ENCODE measurements at regions not wholly inside any gene's neighbourhood (a gene's known extent, or its start where the extent isn't known, plus 50 kb on each side); places are given as distances from the start of the nearest gene placed in this dataset.

GRCh38 chr3:69542805-69543429, 157.0 kb upstream of the FRMD4B start (continued):
- TF ChIP-seq, protein P1, sequence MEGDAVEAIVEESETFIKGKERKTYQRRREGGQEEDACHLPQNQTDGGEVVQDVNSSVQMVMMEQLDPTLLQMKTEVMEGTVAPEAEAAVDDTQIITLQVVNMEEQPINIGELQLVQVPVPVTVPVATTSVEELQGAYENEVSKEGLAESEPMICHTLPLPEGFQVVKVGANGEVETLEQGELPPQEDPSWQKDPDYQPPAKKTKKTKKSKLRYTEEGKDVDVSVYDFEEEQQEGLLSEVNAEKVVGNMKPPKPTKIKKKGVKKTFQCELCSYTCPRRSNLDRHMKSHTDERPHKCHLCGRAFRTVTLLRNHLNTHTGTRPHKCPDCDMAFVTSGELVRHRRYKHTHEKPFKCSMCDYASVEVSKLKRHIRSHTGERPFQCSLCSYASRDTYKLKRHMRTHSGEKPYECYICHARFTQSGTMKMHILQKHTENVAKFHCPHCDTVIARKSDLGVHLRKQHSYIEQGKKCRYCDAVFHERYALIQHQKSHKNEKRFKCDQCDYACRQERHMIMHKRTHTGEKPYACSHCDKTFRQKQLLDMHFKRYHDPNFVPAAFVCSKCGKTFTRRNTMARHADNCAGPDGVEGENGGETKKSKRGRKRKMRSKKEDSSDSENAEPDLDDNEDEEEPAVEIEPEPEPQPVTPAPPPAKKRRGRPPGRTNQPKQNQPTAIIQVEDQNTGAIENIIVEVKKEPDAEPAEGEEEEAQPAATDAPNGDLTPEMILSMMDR (IDR thresholded peaks at IDR 0.05) = no peak
- TF ChIP-seq FOXM1 (IDR thresholded peaks at IDR 0.05; ENCODE audit: low read depth) (no peak), JUND (IDR thresholded peaks at IDR 0.05) (no peak), NFIC (IDR thresholded peaks at IDR 0.05; ENCODE audit: borderline replicate concordance) (no peak)

DNA sequence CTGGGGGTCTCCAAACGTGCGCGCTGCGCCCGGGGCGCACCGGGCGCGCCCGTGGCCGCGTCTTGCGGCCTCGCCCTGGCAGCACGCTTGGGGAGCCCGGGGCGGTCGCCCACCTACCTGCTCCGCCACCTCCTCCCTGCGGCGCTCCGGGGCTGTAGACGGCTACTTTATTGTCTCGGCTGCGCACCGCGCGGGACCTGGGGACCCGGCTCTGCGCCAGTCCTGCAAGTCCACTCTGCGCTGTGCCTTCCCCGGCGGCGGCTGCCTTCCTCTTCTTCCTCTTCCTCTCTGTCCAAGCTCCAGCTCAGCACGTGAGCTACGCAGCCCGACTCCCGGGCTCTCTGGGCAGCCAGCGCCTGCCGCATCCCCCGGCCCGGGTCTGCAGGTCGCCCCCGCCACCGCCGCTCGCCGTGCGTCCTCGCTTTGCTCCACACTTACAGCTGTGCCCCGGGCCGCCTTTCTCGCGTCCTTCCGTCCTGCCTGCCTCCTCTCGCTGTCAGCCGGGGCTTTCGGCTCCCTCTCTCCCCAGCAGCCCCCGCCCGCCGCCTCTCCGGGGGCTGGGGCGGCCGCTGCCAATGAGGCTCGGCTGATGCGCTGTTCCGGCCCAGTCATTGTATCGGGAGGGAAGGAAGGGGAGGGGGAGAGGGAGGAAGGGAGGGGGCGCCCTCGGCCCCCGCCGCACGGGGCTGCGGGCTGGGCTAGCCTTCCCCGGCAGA, 156.4 kb upstream of the FRMD4B start:
- no peak overlapping the region for H3K27ac ChIP-seq (ENCODE audit: low read depth in 2 of 2, low read length in 1 of 2)
- H3K9ac ChIP-seq = no peak overlapping the region
- no peaks in the 10 kb centered on the region for H4K20me1 ChIP-seq (ENCODE audit: insufficient read depth)
- H3K36me3 ChIP-seq (replicated peaks in 1 of 2; ENCODE audit: control insufficient read depth in 1 of 2, insufficient read depth in 2 of 2, low read length in 1 of 2) = no peaks in the 10 kb centered on the region
- ChIA-PET POLR2A (no interaction called here), CTCF (interaction anchor here (1.5 kb wide), 1 partner anchor 149 kb away, joined by 4 read pairs; no protein-coding TSS in a partner anchor)
- peaks cover 10% of the 10 kb centered on the region for H3K27me3 ChIP-seq (ENCODE audit: insufficient read depth)
- H3K9me2 ChIP-seq = no peaks in the 10 kb centered on the region
- H3K79me2 ChIP-seq (ENCODE audit: insufficient read depth) = no peaks in the 10 kb centered on the region
- 4% methylated on average over 42 of the region's 75 CpGs for WGBS (ENCODE audit: low lambda C conversion rate)
- H3K4me2 ChIP-seq = 0 out of 2 replicates have a peak overlapping the region, but pooled peaks have one; percentile 24
- no peaks in the 10 kb centered on the region for H3F3A ChIP-seq (replicated peaks; ENCODE audit: insufficient read depth)
- H2AFZ ChIP-seq (ENCODE audit: low read depth) = no peak overlapping the region
- H3K4me3 ChIP-seq (ENCODE audit: low read depth in 2 of 2, low read length in 1 of 2) = peak overlapping the region in 1 of 2 experiments; percentile 36; a peak in 1 of 4 replicates
- no peaks in the 10 kb centered on the region for H3K9me3 ChIP-seq
- DNase-seq = peak; percentile 59
- H3K4me1 ChIP-seq (ENCODE audit: control insufficient read depth in 1 of 2, insufficient read depth in 2 of 2, low read depth in 1 of 2, low read length in 1 of 2) = peaks cover 0 to 3% of the 10 kb centered on the region in 2 experiments; a peak in 2 of 4 replicates
- no peak for TF ChIP-seq RFX5 (IDR thresholded peaks at IDR 0.05; ENCODE audit: low read length)
- no peak for TF ChIP-seq CHD2 (IDR thresholded peaks at IDR 0.05; ENCODE audit: low read length, partially characterized antibody)
- no peak for TF ChIP-seq ZBTB33 (IDR thresholded peaks at IDR 0.05; ENCODE audit: borderline replicate concordance, low read depth)
- no peak for TF ChIP-seq MXI1 (IDR thresholded peaks at IDR 0.05; ENCODE audit: low read depth, low read length)
- TF ChIP-seq, protein P2, sequence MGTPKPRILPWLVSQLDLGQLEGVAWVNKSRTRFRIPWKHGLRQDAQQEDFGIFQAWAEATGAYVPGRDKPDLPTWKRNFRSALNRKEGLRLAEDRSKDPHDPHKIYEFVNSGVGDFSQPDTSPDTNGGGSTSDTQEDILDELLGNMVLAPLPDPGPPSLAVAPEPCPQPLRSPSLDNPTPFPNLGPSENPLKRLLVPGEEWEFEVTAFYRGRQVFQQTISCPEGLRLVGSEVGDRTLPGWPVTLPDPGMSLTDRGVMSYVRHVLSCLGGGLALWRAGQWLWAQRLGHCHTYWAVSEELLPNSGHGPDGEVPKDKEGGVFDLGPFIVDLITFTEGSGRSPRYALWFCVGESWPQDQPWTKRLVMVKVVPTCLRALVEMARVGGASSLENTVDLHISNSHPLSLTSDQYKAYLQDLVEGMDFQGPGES (IDR thresholded peaks at IDR 0.05; ENCODE audit: low read depth, low read length) = no peak

All from SK-N-SH (cell line).